ENCODE measurements at regions not wholly inside any gene's neighbourhood (a gene's known extent, or its start where the extent isn't known, plus 50 kb on each side); places are given as distances from the start of the nearest gene placed in this dataset.

- no peak for TF ChIP-seq POLR2A (IDR thresholded peaks at IDR 0.05)
- TF ChIP-seq, protein P1, sequence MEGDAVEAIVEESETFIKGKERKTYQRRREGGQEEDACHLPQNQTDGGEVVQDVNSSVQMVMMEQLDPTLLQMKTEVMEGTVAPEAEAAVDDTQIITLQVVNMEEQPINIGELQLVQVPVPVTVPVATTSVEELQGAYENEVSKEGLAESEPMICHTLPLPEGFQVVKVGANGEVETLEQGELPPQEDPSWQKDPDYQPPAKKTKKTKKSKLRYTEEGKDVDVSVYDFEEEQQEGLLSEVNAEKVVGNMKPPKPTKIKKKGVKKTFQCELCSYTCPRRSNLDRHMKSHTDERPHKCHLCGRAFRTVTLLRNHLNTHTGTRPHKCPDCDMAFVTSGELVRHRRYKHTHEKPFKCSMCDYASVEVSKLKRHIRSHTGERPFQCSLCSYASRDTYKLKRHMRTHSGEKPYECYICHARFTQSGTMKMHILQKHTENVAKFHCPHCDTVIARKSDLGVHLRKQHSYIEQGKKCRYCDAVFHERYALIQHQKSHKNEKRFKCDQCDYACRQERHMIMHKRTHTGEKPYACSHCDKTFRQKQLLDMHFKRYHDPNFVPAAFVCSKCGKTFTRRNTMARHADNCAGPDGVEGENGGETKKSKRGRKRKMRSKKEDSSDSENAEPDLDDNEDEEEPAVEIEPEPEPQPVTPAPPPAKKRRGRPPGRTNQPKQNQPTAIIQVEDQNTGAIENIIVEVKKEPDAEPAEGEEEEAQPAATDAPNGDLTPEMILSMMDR (IDR thresholded peaks at IDR 0.05 in 4 of 5, conservative IDR thresholded peaks at IDR 0.05 in 1 of 5): no peak
Measured at GRCh38 chr6:100304575-100304974, 160.1 kb downstream of the SIM1 start.
